IMR-90 (cell line): ENCODE measurements at regions not wholly inside any gene's neighbourhood (a gene's known extent, or its start where the extent isn't known, plus 50 kb on each side); places are given as distances from the start of the nearest gene placed in this dataset.

ENCODE experiments used
- ATAC-seq: fragments of 200-7000 bp; cut with Tn5 transposase; 2 replicates; pipeline ENCODE4 v1.9.1; 2020; ENCODE audit warnings: low read depth, mild to moderate bottlenecking, moderate library complexity
- BruUV-seq: library from RNA; stranded (reverse); fragments of 400-500 nt; replicated peaks from 2 replicates; lab custom pipeline; 2021; lab: Mats Ljungman, UMichigan
- CTCF ChIA-PET: fragments of 300-600 bp; formaldehyde crosslinking; extraction: SDS; loops from one replicate; lab custom pipeline; 2021; ENCODE audit warnings: antibody characterized with exemption; lab: Yijun Ruan, JAX
- POLR2A ChIA-PET: fragments of 300-600 bp; sonication (Branson Sonifier 250); formaldehyde crosslinking; loops from one replicate; lab custom pipeline; 2022; ENCODE audit warnings: antibody characterized with exemption; ENCODE audit not compliant: unreplicated experiment; lab: Charles Lee
- DNase-seq: peaks from one replicate; pipeline ENCODE4 v3.0.0; 2013
- H2AFZ ChIP-seq: replicated peaks from 2 replicates; pipeline ENCODE3; 2013; ENCODE audit warnings: low read length, mild to moderate bottlenecking; ENCODE audit not compliant: poor library complexity
- H2AK5ac ChIP-seq: 2 replicates; pipeline ENCODE4 v1.6.1; 2013; ENCODE audit warnings: low read depth, low read length, inconsistent platforms
- H2AK9ac ChIP-seq: replicated peaks from 2 replicates; pipeline ENCODE3; 2013; ENCODE audit warnings: mild to moderate bottlenecking, low read depth, low read length, moderate library complexity; ENCODE audit not compliant: poor library complexity
- H2BK120ac ChIP-seq: 2 replicates; pipeline ENCODE4 v1.6.1; 2013; ENCODE audit warnings: low read depth, low read length, inconsistent platforms
- H2BK15ac ChIP-seq: 3 replicates; pipeline ENCODE4 v1.6.1; 2013; ENCODE audit warnings: low read depth, low read length, inconsistent platforms
- H2BK20ac ChIP-seq: 2 replicates; pipeline ENCODE4 v1.6.1; 2013; ENCODE audit warnings: low read depth, mild to moderate bottlenecking, inconsistent platforms, low read length, moderate library complexity
- H2BK5ac ChIP-seq: 2 replicates; pipeline ENCODE4 v1.6.1; 2013; ENCODE audit warnings: mild to moderate bottlenecking, low read depth, low read length, inconsistent platforms; ENCODE audit not compliant: poor library complexity, severe bottlenecking
- H3K14ac ChIP-seq: replicated peaks from 2 replicates; pipeline ENCODE4 v1.6.1; 2013; ENCODE audit warnings: low read depth, low read length, inconsistent platforms
- H3K18ac ChIP-seq: 2 replicates; pipeline ENCODE4 v1.6.1; 2013; ENCODE audit warnings: low read depth, low read length, control low read depth
- H3K23ac ChIP-seq: 2 replicates; pipeline ENCODE4 v1.6.1; 2013; ENCODE audit warnings: low read depth, low read length, inconsistent platforms
- H3K27ac ChIP-seq: 2 replicates; pipeline ENCODE4 v1.5.1; 2013; ENCODE audit warnings: mild to moderate bottlenecking, control low read depth, low read length; ENCODE audit not compliant: insufficient read depth
- H3K27me3 ChIP-seq: 2 replicates; pipeline ENCODE4 v1.6.1; 2013; ENCODE audit warnings: low read length; ENCODE audit not compliant: control insufficient read depth, insufficient read depth
- H3K36me3 ChIP-seq: 2 replicates; pipeline ENCODE4 v1.6.1; 2013; ENCODE audit warnings: low read length, mixed read lengths; ENCODE audit not compliant: control insufficient read depth, insufficient read depth
- H3K4ac ChIP-seq: 2 replicates; pipeline ENCODE4 v1.6.1; 2013; ENCODE audit warnings: low read depth, low read length, inconsistent platforms
- H3K4me1 ChIP-seq: 2 replicates; pipeline ENCODE4 v1.6.1; 2013; ENCODE audit warnings: low read length, mixed read lengths; ENCODE audit not compliant: control insufficient read depth, insufficient read depth
- H3K4me2 ChIP-seq: 2 replicates; pipeline ENCODE4 v1.6.1; 2013; ENCODE audit warnings: low read depth, mild to moderate bottlenecking, control low read depth, low read length, moderate library complexity
- H3K4me3 ChIP-seq: 2 replicates; pipeline ENCODE4 v1.5.1; 2013; ENCODE audit warnings: low read depth, mild to moderate bottlenecking, control low read depth, low read length, moderate library complexity; ENCODE audit not compliant: insufficient read depth
- H3K56ac ChIP-seq: 2 replicates; pipeline ENCODE4 v1.6.1; 2013; ENCODE audit warnings: low read length, inconsistent platforms; ENCODE audit not compliant: insufficient read depth; ENCODE audit errors: extremely low read depth
- H3K79me1 ChIP-seq, 2 experiments: 2 replicates each; pipeline ENCODE4 v1.6.1; 2013; ENCODE audit warnings: low read length in 2 of 2, inconsistent platforms in 1 of 2, low read depth in 1 of 2
- H3K9ac ChIP-seq: 2 replicates; pipeline ENCODE4 v1.6.1; 2013; ENCODE audit warnings: low read depth, low read length, control low read depth
- H3K9me1 ChIP-seq: 2 replicates; pipeline ENCODE4 v1.6.1; 2013; ENCODE audit warnings: low read length, inconsistent platforms; ENCODE audit not compliant: insufficient read depth
- H3K9me3 ChIP-seq: 2 replicates; pipeline ENCODE4 v1.6.1; 2013; ENCODE audit warnings: low read length; ENCODE audit not compliant: control insufficient read depth, insufficient read depth
- H4K20me1 ChIP-seq: 2 replicates; pipeline ENCODE4 v1.6.1; 2013; ENCODE audit warnings: low read length, inconsistent platforms; ENCODE audit not compliant: insufficient read depth
- H4K5ac ChIP-seq: 2 replicates; pipeline ENCODE4 v1.6.1; 2013; ENCODE audit warnings: mild to moderate bottlenecking, low read depth, low read length, control low read depth
- H4K8ac ChIP-seq, 2 experiments: 2 replicates each; pipeline ENCODE4 v1.6.1; 2013; ENCODE audit warnings: low read depth in 2 of 2, low read length in 2 of 2, control low read depth in 1 of 2, inconsistent platforms in 1 of 2
- H4K91ac ChIP-seq: 2 replicates; pipeline ENCODE4 v1.6.1; 2013; ENCODE audit warnings: low read depth, low read length, inconsistent platforms; ENCODE audit not compliant: insufficient read depth
- CEBPB ChIP-seq: IDR thresholded peaks from 2 replicates; pipeline ENCODE4 v1.6.1; 2012; ENCODE audit warnings: low read depth, low read length, improper control_type of control experiment
- POLR2A ChIP-seq: IDR thresholded peaks from 2 replicates; pipeline ENCODE4 v1.6.1; 2012; ENCODE audit warnings: mild to moderate bottlenecking, low read depth, low read length
- WGBS, 2 experiments: methylation state at CpG; one replicate each; pipeline versions ENCODE4 v1.1.5 to v1.1.7; 2013; ENCODE audit warnings: missing lambda C conversion rate in 2 of 2; ENCODE audit not compliant: insufficient read length in 1 of 2; ENCODE audit errors: extremely low coverage in 2 of 2; 5-methylcytosine and 5-hydroxymethylcytosine counted together
- dilution Hi-C: fragments of 300-500 bp; cut with HindIII; formaldehyde crosslinking; loops from one replicate; pipeline ENCODE4 v1.14.3; 2018; ENCODE audit warnings: low sequenced_read_pairs; ENCODE audit not compliant: unreplicated experiment
- in situ Hi-C: fragments of 300-500 bp; cut with MboI; formaldehyde crosslinking; loops from 3 replicates; pipeline ENCODE4 v1.14.3; 2019; ENCODE audit warnings: low sequenced_read_pairs, inconsistent platforms, mixed read lengths
- intact Hi-C: fragments of 100-400 bp; cut with micrococcal nuclease; formaldehyde crosslinking; loops from 2 replicates; pipeline ENCODE4 v1.10.0; 2022

DNA sequence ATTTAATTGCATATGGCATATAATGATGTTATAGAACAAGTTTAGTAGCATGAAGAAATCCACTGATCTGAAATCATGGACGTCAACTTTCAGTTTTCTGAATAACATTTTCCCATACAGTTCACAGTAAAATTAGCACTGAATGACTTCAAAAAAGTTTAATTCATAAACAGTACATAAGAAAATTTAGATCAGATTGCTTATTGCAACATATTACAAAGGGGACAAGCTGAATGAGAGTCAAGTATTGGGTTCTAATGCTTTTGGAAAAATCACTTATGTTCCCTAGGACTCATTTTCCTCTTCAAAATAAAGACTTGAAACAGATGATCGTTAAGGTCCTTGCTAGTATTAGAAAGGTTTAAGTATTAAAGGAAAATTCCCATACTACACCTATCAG, 898.3 kb upstream of the INTU start:
- in situ Hi-C loops (no loop called here), dilution Hi-C loops (no loop called here), intact Hi-C loops (no loop called here)
- Histone ChIP-seq H3K56ac (no peak overlapping the region), H3K4me1 (no peaks in the 10 kb centered on the region), H4K5ac (no peak overlapping the region), H3K9me1 (no peaks in the 10 kb centered on the region), H3K27ac (no peak overlapping the region), H4K91ac (no peak overlapping the region), H3K23ac (no peak overlapping the region), H3K4ac (no peak overlapping the region), H2BK20ac (no peak overlapping the region), H3K36me3 (no peaks in the 10 kb centered on the region), H3K4me2 (no peak overlapping the region), H2BK120ac (no peak overlapping the region), H3K14ac (no peak overlapping the region), H2BK15ac (no peak overlapping the region), H2BK5ac (no peak overlapping the region), H4K20me1 (no peaks in the 10 kb centered on the region), H2AK9ac (no peak overlapping the region), H3K9ac (no peak overlapping the region), H3K18ac (no peak overlapping the region), H3K27me3 (no peaks in the 10 kb centered on the region), H2AK5ac (no peak overlapping the region), H4K8ac (no peak overlapping the region), H2AFZ (no peak overlapping the region), H3K9me3 (no peaks in the 10 kb centered on the region), H3K79me1 (no peaks in the 10 kb centered on the region), H3K4me3 (no peak overlapping the region)
- TF ChIP-seq POLR2A (no peak), CEBPB (0 out of 2 replicates have a peak, but pooled peaks have one; percentile 8)
- POLR2A ChIA-PET, result no interaction called here
- CTCF ChIA-PET, result no interaction called here
- no TSS peak for BruUV-seq
- DNase-seq, result no peak
- no CpG with 5 or more reads among the region's 2 CpGs for WGBS, 2 experiments
- ATAC-seq, result no peak
